Mucosa of rectum (tissue), 2 donors: ENCODE measurements at regions not wholly inside any gene's neighbourhood (a gene's known extent, or its start where the extent isn't known, plus 50 kb on each side); places are given as distances from the start of the nearest gene placed in this dataset.
"Not testable (repeated sequence)": the region's sequence is repeated elsewhere in the genome, so short reads cannot be mapped to it uniquely, and the experiment has no call there.

Source experiments
- H3K27ac ChIP-seq, 2 donors: one replicate each; pipeline ENCODE4 v1.7.0; 2013; ENCODE audit warnings: inconsistent platforms in 2 of 2, low read depth in 2 of 2, low read length in 2 of 2
- H3K27me3 ChIP-seq, 2 donors: one replicate each; pipeline ENCODE4 v1.7.0; 2013; ENCODE audit warnings: low read length in 2 of 2; ENCODE audit not compliant: control insufficient read depth in 2 of 2, insufficient read depth in 2 of 2
- H3K36me3 ChIP-seq, 2 donors: one replicate each; pipeline ENCODE4 v1.7.0; 2013; ENCODE audit warnings: low read length in 2 of 2; ENCODE audit not compliant: control insufficient read depth in 2 of 2, insufficient read depth in 2 of 2
- H3K4me1 ChIP-seq, 2 donors: one replicate each; pipeline ENCODE4 v1.7.0; 2013; ENCODE audit warnings: low read length in 2 of 2, mild to moderate bottlenecking in 1 of 2; ENCODE audit not compliant: control insufficient read depth in 2 of 2, insufficient read depth in 2 of 2
- H3K4me3 ChIP-seq, 2 donors: one replicate each; pipeline ENCODE4 v1.7.0; 2013; ENCODE audit warnings: low read length in 2 of 2
- H3K9ac ChIP-seq, 2 donors: one replicate each; pipeline ENCODE4 v1.7.0; 2013; ENCODE audit warnings: low read length in 2 of 2, low read depth in 1 of 2, mild to moderate bottlenecking in 1 of 2
- H3K9me3 ChIP-seq, 2 donors: one replicate each; pipeline ENCODE4 v1.7.0; 2013; ENCODE audit warnings: low read length in 2 of 2; ENCODE audit not compliant: control insufficient read depth in 2 of 2
- donor health status: healthy.
- donor health status: Normal muscosa, but diverticular disease.

GRCh38 chr7:80026766-80027165 is 107.9 kb upstream of the GNAI1 start:
- H3K36me3 ChIP-seq, result no peaks in the 10 kb centered on the region
- no peak overlapping the region for H3K27ac ChIP-seq
- no peaks in the 10 kb centered on the region for H3K9me3 ChIP-seq
- H3K9ac ChIP-seq, result no peak overlapping the region
- no peak overlapping the region for H3K4me3 ChIP-seq
- no peaks in the 10 kb centered on the region for H3K4me1 ChIP-seq
- no peaks in the 10 kb centered on the region for H3K27me3 ChIP-seq

GRCh38 chr7:80020277-80020676 is 114.4 kb upstream of the GNAI1 start:
- H3K9ac ChIP-seq, H3K4me3 ChIP-seq, H3K27me3 ChIP-seq, H3K36me3 ChIP-seq, H3K27ac ChIP-seq, H3K4me1 ChIP-seq, H3K9me3 ChIP-seq: not testable (repeated sequence)

- not testable (repeated sequence) for H3K9me3 ChIP-seq, H3K36me3 ChIP-seq, H3K27me3 ChIP-seq, H3K4me3 ChIP-seq, H3K9ac ChIP-seq, H3K27ac ChIP-seq, H3K4me1 ChIP-seq
Measured at GRCh38 chr7:80019809-80020207, 114.8 kb upstream of the GNAI1 start.

- Histone ChIP-seq H3K9me3 (no peaks in the 10 kb centered on the region), H3K4me1 (no peaks in the 10 kb centered on the region), H3K36me3 (no peaks in the 10 kb centered on the region), H3K27me3 (no peaks in the 10 kb centered on the region), H3K27ac (no peak overlapping the region), H3K4me3 (no peak overlapping the region), H3K9ac (no peak overlapping the region)
Measured at GRCh38 chr7:80018941-80019808, 115.5 kb upstream of the GNAI1 start.

- Histone ChIP-seq H3K4me3 (no peak overlapping the region), H3K4me1 (no peaks in the 10 kb centered on the region), H3K36me3 (no peaks in the 10 kb centered on the region), H3K27me3 (no peaks in the 10 kb centered on the region), H3K9me3 (no peaks in the 10 kb centered on the region), H3K9ac (no peak overlapping the region), H3K27ac (no peak overlapping the region)
Measured at GRCh38 chr7:80017101-80017698, 117.4 kb upstream of the GNAI1 start.

- no peak overlapping the region for H3K9ac ChIP-seq
- no peaks in the 10 kb centered on the region for H3K27me3 ChIP-seq
- H3K36me3 ChIP-seq, result no peaks in the 10 kb centered on the region
- H3K9me3 ChIP-seq, result no peaks in the 10 kb centered on the region
- H3K4me1 ChIP-seq, result no peaks in the 10 kb centered on the region
- no peak overlapping the region for H3K27ac ChIP-seq
- H3K4me3 ChIP-seq, result no peak overlapping the region
Measured at GRCh38 chr7:80014511-80014910, 120.1 kb upstream of the GNAI1 start.

GRCh38 chr7:80008039-80008438 is 126.6 kb upstream of the GNAI1 start:
- no peak overlapping the region for H3K9ac ChIP-seq
- H3K36me3 ChIP-seq, result no peaks in the 10 kb centered on the region
- H3K27me3 ChIP-seq, result no peaks in the 10 kb centered on the region
- no peak overlapping the region for H3K27ac ChIP-seq
- H3K9me3 ChIP-seq, result no peaks in the 10 kb centered on the region
- no peaks in the 10 kb centered on the region for H3K4me1 ChIP-seq
- H3K4me3 ChIP-seq, result no peak overlapping the region

GRCh38 chr7:80002865-80003264 is 131.8 kb upstream of the GNAI1 start:
- Histone ChIP-seq H3K27me3 (no peaks in the 10 kb centered on the region), H3K4me3 (no peak overlapping the region), H3K9ac (no peak overlapping the region), H3K4me1 (no peaks in the 10 kb centered on the region), H3K9me3 (no peaks in the 10 kb centered on the region), H3K27ac (no peak overlapping the region), H3K36me3 (no peaks in the 10 kb centered on the region)

GRCh38 chr7:79998363-79998762 is 136.3 kb upstream of the GNAI1 start:
- H3K27me3 ChIP-seq, result no peaks in the 10 kb centered on the region
- no peak overlapping the region for H3K27ac ChIP-seq
- no peaks in the 10 kb centered on the region for H3K36me3 ChIP-seq
- no peaks in the 10 kb centered on the region for H3K4me1 ChIP-seq
- H3K4me3 ChIP-seq, result no peak overlapping the region
- no peak overlapping the region for H3K9ac ChIP-seq
- no peaks in the 10 kb centered on the region for H3K9me3 ChIP-seq

- Histone ChIP-seq H3K27me3 (no peaks in the 10 kb centered on the region), H3K27ac (no peak overlapping the region), H3K36me3 (no peaks in the 10 kb centered on the region), H3K4me3 (no peak overlapping the region), H3K9ac (no peak overlapping the region), H3K9me3 (no peaks in the 10 kb centered on the region), H3K4me1 (no peaks in the 10 kb centered on the region)
Measured at GRCh38 chr7:79997345-79997744, 137.3 kb upstream of the GNAI1 start.
